ENCODE measurements at regions not wholly inside any gene's neighbourhood (a gene's known extent, or its start where the extent isn't known, plus 50 kb on each side); places are given as distances from the start of the nearest gene placed in this dataset.

DNA sequence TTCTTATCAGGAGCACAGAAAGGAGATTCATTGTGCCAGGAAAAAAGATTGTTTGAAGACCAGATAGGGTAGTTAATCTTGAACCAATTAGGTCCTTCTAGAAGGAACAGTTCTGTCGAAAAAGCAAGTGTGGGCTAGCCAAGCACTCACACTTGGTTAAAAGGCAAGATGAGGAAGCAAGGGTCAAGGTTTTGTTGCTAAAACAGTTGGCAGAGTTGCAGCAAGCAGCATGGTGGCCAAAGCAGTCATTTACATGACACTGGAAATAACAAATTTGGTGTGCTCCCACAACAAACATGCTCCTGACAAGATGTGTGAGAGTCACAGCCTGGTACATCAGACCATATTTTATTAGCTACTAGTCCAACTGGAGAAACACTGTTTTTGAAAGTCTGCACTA is 228.0 kb upstream of the CFAP20DC start:
- no peak for DNase-seq

DNA sequence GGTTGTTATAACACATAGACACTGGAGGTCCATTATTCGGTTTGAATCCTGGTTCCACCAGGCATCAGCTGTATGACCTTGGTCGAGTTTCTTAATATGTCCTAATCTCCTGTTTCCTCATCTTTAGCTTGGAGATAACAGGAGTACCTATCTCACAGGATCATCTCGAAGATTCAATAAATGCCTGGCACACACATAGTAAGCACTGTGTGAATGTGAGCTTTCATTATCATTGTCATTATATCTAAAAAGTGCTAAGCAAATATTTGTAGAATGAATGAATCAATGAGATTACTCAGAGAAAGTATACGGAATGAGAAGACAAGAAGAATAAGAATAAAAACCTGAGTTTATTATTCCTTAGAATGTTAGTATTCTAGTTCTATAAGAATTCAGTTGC is 227.4 kb upstream of the CFAP20DC start:
- no peak for DNase-seq

DNA sequence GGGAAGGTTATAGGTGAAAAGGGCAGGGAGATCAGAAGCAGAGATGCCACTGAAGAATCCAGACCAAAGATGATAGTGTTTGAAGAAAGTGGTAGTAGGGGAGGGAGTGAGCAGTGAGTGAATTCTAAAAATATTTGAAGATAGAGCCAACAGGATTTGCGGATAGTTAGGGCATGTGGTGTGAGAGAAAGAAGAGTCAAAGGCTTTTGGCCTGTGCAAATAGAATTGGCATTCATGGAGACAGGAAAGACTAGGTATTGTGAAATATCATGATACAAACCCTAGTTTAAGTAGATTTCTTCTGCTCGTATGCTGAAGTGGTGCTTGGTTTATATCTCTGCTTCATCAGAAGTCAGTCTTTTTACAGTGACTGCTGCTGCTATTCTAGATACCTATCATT is 224.2 kb upstream of the CFAP20DC start:
- no peak for DNase-seq

DNA sequence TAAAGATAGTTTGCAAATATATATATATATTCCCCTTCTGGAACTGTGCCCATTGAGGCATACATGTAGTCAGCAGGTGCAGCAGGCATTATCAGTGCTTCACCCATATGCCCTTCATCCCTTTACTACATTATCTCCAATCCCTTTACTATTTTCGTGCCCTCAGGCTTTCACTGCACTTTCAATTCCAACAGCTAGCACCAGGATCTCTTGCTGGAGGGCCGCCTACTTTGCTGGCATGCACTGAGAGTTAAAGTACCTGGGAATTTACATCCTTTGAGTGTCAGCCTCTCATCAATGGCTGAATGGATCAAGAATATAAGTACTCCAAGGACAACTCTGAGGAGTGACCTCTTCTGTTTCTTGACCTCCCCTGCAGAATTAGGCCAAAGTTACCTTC is 222.1 kb upstream of the CFAP20DC start:
- DNase-seq = no peak

DNA sequence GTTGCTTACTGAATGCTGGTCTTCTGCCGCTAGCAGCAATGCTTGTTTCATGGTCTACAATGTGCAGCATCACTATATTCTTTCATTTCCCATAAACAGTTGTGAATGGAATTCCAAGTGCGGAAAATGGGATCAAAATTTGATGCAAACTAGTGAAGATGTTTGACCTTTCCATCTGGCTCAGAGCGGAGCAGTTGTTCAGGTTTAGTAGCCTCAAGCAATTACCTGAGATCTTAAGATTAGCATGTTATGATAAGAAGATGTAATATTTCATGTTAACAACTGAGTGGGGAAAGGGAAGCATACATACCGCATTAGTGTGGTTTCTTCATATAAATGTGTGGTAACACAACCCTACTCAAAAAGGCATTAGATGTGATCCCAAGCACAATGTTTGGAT is 221.1 kb upstream of the CFAP20DC start:
- DNase-seq = no peak

DNA sequence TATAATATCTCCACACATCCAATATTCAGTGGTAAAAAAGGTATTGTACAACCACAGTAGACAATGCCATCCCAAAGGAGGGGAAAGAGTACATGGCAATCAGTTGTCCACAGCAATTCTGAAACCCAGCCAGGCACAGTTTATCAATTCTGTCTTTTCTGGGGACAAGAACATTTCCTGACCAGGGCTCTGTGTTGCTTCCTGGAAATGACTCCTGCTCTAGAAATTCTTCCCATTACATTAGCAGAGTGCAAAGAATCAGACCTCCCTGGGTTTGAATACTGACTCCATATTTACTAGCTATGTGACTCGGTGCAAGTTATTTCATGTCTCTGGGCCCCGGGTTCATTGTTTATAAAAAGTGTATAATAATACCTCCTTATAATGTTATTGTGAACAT is 220.4 kb upstream of the CFAP20DC start:
- DNase-seq = no peak

DNA sequence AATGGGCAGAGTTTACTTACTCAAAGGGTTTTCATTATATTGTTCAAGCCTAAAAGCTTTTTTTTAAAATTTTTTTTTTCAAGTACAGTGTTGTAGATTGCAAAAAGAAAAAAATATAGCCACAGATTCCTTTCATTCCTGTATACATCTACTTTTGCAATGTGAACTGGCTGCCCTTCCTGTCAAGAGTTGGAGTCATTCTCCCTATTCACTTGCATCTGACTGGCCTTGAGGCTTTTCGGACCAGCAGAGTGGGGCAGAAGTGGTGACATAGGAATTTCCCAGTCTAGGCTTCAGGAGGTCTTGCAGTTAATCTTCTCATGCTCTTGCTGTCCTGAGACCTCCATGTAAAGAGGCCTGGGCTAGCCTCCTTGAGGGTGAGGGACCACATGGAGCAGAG is 218.3 kb upstream of the CFAP20DC start:
- no peak for DNase-seq

DNA sequence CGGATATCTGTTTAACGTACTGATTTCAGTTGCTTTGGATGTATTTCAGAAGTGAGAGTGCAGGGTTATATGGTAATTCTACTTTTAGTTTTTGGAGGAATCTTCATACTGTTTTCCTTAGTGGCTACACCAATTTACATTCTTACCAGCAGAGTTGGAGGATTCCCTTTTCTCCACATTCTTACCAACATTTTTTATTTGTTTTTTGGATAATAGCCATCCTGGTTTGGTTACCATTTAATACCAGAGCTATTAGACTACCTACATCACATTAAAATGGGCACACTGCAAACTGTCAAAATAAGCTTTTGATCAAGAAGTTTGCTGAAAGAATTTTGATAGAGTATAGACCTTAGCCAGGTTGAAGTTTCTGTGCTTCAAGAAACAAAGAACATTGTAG is 217.2 kb upstream of the CFAP20DC start:
- DNase-seq = no peak

DNA sequence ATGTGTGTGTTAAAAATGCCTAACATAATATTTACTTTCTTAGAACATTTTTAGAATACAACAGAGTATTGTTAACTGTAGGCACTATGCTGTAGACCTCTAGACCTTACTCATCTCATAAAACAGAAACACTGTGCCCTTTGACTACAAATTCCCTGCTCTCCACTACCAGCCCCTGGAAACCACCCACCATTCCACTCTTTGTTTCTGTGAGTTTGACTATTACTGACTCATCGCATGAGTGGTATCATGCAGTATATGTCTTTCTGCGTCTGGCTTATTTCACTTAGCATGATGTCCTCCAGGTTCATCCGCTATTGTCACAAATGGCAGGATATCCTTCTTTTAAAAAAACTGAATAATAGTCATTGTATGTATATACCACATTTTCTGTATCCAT is 216.7 kb upstream of the CFAP20DC start:
- DNase-seq = no peak

DNA sequence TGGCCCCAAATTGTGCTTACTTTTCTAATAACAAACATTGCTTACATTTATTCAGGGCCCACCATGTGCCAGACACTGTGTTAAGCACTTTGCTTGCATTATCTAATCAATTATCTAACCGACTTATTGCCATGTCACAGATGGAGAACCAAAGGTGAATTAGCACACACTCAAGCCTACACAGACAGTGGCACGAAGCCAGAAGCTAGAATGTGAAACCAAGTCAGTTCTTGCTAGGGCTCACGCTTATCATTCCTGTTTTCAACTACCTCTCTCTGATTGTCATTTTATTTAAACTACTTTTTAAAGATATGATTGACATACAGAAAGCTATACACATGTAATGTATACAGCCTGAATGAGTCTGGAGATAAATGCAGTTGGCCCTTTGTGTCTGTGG is 215.7 kb upstream of the CFAP20DC start:
- no peak for DNase-seq

DNA sequence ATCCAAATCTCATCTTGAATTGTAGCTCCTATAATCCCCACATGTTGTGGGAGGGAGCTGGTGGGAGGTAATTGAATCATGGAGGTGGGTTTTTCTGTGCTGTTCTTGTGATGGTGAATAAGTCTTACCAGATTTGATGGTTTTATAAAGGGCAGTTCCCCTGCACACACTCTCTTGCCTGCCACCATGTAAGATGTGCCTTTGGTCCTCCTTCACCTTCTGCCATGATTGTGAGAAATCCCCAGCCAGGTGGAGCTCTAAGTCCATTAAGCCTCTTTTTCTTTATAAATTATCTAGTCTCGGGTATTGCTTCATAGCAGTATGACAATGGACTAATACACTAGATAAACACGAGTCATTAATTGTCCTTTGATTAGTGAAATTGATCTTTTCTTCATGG is 214.5 kb upstream of the CFAP20DC start:
- DNase-seq = no peak

DNA sequence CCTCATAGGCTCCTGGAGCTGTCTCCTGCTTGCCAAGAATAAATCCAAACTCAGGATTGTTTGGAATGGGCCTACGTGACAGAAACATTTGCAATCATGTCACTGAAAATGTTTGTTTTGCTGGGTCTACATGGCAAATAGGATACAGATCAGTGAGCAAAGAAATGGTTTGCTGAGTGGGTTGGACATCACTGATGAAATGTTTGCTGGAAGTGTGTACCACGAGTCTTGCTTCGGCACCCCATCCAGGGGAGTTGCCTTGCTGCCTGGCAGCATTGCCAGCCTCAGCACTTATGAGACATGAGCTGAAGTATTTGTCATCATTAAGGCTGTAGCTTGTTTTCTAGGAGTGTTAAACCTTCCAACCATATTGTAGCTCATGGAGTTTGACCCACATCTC is 213.3 kb upstream of the CFAP20DC start:
- DNase-seq = no peak

DNA sequence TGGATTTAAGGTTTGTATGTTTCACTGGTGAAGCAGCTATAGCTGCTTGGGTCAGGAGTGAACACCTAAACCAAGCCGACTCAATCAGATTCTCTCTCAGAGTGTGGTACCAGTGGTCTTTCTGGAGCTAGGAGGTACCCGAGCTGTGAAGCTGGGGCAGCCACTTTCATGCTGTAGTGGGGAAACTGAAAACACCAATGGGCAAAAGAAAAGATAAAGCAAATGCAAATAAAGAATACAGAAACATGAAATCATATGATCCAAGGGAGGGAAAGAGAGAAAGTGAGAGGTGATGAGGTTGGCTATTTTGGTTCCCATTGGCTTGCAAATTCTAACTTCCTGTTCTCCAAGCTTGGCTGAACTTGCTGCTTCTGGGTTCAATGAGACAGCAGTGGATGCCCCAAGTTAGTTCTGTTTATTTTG is 212.3 kb upstream of the CFAP20DC start:
- no peak for DNase-seq

DNA sequence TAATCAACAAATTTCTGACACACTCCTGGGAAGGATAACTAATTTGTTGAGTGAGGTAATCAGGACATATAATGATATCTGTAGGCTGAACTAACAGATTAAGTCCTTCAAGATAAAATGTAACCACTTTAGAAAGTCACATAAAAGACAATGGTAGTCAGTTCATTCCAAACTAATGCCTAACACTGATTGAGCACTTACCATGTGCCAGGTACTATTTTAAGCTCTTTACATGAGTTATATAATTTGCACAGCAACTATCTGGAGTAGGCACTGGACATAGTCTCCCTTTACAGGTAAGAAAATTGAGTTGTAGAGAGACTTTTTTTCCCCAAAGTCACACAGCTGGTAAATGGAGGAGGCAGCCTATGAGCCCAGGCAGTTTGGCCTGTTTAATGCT is 211.2 kb upstream of the CFAP20DC start:
- no peak for DNase-seq

DNA sequence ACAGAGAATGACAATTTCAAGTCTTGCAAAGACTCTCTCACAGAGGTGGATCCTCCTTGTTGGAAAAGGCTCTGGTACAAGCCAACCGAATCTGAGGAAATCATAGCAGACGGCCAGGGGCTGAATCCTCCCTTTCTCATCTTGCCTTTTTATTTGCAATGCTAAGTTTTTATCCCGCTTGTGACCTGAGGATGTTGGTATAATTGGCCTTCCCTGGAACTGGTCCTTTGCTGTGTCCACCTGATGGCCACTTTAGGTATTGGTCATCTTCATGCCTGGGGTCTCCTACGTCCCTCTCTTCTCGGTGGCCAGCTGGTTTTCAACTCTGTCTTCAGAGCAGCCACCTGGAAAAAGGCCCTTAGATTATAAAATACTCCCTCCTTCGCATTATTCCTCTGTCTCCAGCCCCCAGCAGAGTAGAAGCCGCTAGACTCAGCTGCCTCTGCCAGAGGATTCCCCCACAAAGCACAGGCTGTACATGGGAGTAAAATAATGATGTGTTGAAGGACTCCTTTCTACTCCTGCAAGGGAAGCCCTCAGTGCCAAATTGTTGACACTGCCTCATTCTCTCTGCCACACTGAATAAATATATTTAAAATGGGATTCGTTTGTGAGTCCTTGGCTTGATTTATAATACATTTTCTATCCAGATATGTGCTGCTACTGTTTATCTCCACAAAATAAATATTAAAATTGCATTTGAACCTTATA is 208.9 kb upstream of the CFAP20DC start:
- no peak for DNase-seq

DNA sequence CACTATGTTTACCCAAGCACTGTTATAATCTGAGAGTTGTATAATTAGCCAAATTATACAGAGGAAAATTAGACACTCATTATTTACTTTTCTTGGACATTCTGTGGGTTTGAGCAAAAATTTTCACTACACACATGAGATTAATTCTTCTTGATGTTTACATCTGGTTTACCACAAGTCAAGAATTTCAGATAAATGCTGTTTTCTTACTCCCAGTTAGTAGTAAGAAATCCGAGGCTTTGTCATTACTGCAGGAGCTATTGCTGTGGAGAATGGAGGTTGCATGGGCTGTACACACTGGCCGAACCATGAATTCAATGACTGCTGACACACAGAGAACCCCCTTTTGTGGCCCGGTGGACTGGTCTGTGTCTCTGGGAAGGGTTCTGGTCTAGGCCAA is 207.7 kb upstream of the CFAP20DC start:
- no peak for DNase-seq

DNA sequence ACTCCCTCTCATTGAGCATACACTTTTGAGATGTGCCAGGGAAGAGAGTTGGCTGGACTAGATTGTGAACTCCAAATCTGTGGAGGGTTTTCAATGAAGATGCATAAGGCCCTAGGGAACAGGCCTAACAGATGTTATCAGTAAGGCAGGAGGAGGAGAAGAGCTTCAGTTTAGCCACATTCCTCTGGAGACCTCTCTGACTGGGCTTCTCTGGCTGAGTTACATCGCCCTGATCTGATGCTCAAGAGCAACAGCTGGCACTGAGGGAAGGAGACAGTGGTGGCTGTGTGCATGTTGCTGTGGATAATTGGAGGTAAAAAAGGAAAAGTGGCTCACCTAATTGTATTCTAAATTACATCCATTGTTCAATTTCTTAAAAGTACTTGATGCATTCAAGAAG is 206.4 kb upstream of the CFAP20DC start:
- peak; percentile 81 for DNase-seq

DNA sequence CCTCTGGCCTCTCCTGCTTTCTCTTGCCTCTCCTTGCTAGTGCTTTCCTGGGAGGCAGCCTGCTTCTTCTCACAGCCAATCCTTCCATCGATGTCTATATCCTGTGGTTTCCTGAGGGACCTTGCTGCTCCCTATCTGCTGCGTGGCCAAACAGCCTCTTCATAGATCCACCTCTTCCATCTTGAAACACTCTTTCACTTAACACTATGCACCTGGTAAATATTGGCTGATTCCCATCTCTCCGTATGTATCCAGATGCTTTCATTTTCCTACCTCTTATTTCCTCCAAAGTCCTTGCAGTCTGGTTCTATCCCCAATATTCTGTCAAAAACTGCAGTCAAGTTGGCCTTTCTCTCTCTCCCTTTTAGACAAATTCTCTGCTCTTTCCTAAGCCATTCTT is 205.2 kb upstream of the CFAP20DC start:
- DNase-seq = no peak

DNA sequence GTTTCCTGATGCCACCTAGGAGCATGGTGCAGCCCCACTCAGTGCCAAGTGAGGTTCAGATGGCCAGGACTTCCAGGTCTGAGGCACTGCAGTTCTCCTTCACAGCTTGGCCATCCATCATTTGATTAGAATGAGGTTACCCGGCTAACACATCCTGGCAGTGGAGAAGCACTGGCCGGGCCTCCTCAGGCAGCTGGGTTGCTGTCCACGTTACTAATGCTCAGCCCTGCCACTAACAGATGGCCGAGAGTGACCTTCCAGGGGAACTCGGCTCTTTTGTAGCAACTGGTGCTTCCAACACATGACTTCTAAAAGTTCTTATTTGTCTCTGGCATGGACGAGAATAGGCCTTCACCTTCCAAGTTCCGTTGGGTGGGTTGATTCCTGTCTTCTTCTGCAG is 204.6 kb upstream of the CFAP20DC start:
- DNase-seq = no peak

DNA sequence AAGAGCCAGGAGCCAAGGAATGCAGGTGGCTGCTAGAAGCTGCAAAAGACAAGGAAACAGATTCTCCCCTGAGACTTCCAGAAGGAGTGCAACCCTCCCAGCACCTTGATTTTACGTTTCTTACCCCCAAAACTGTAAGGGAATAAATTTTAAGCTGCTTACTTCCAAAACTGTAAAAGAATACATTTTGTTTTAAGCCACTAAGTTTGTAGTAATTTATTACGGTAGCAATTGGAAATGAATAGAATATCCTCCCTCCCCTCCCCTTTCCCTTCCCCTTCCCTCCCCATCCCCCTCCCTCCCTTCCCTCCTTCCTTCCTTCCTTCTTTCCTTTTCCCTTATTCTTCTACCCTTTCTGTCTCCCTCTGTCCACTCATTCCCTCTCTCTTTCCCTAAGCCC is 203.7 kb upstream of the CFAP20DC start:
- no peak for DNase-seq

DNA sequence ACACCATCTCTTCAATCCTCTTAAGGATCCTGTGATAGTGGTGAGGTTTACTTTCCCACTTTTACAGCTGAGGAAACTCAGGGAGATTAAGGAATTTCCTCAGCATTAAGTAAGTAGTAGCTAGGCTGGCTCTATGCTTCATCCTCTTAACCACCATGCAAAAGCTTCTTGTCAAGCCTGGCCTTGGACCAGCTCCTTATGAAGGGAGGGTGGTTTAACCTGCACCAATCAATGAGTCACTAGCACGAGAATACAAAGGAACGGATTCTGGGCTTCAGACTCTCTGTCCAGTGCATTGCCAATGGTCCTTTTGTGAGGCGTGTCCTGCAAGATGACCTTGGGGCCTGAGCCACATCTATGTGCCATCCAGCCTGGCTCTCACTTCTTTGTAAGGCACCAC is 202.0 kb upstream of the CFAP20DC start:
- DNase-seq = no peak

DNA sequence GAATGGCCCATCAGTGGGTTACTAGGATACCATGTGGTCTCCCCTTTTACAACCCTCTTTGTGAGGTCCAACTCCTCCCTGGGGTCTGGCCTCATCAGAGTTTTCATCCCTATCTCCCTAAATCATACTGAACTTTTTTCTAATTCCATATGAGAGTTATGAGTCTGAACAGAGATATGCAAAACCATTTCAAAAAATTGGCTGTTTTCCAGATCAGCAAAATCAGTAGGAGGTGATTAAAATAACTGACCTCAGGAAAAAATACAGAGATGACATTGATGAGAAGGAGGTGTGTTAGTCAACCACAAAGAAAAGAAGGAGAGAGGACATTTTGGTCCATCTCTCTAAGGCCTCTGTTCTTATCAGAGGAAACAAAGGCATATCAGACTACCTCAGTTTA is 200.8 kb upstream of the CFAP20DC start:
- no peak for DNase-seq

DNA sequence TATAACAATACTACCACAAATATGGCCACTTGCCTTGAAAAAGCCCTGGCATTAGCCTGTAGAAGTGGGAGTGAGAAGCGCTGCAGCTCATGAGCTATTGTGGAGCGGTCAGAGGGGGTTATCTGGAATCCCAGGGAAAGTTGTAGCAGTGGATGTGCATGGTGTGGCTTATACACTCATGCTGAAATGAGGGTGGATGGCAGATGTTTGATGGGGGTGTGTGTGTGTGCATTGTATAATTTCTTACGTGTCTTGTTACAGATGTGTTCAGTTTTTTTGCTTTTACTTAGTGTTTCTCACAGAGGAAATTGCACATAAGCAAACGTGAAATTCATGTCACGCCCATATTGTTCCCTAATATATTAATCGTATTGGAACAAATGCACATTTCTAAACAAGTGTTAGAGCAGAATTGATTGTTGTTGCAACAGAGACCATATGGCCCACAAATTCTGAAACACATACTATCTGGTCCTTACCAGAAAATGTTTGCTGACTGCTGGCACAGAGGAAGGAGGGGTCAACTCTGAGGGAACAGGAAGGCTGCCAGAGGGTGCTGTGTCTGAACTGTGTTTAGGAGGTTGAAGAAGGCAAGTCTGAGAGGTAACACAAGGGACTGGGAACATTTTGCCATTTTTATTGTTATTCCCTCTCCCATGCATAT is 200.0 kb upstream of the CFAP20DC start:
- no peak for DNase-seq

DNA sequence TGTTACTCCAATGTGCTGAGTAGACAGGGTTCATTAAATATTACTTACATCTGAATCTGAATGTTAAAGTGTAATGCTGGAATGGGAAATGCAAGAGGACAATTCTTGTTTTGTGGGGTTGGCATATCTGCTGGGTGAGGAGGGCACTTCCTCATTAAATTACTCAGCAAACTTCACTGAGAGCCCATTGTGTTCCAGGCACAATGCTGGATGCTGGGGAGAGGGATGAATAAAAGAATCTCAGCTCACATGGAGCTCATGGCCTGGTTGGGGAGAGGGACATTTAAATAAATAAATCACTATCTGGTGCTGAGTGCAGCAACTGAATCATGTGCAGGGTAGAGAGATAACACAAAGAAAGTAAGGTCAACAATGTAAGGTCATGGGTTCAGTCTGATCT is 199.2 kb upstream of the CFAP20DC start:
- DNase-seq = no peak

DNA sequence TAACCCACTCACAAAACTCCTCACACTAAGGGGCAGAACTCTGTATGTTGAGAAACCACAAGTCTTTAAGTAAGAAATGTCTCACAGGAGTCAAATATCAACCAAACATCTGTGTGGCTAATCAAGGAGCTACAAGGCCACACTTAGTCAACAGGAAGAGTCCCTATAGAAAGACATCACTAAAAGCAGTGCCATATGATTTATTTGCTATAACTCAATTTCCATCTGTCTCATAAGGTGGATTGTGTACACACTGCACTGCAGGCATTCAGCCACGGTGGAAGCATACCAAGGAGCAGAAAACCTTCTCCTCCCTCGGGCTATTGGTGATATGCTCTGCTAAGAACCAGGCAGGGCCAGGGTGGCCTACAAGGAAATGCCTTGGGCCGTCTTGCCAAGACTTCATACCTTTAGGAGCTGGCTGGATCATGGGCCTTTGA is 197.6 kb upstream of the CFAP20DC start:
- no peak for DNase-seq

All from DMS79 (cell line).